ENCODE measurements at regions not wholly inside any gene's neighbourhood (a gene's known extent, or its start where the extent isn't known, plus 50 kb on each side); places are given as distances from the start of the nearest gene placed in this dataset.
A peak's percentile ranks its signal among the peaks of the same experiment; 100 is the strongest.

GRCh38 chr9:95586326-95586725 is 69.6 kb upstream of the PTCH1 start (continued):
- TF ChIP-seq HNF1A (IDR thresholded peaks at IDR 0.05; ENCODE audit: low read depth) (no peak), HNF1A (CRISPR knock-in tag; IDR thresholded peaks at IDR 0.05; ENCODE audit: borderline replicate concordance) (no peak), ZSCAN22 (CRISPR knock-in tag; IDR thresholded peaks at IDR 0.05) (no peak), ZNF678 (CRISPR knock-in tag; IDR thresholded peaks at IDR 0.05) (no peak), MLLT10 (CRISPR knock-in tag; IDR thresholded peaks at IDR 0.05) (no peak), SMAD1 (CRISPR knock-in tag; IDR thresholded peaks at IDR 0.05; ENCODE audit: borderline replicate concordance, low read depth) (no peak)

- CTCF ChIA-PET (ENCODE audit: low intra/inter-chr PET ratio, low total read pairs): no interaction called here
- no TSS peak for BruUV-seq (replicated peaks)
- intact Hi-C loops (cut with micrococcal nuclease; ENCODE audit: unreplicated experiment): no loop called here
Measured at GRCh38 chr9:95585824-95586223, 69.1 kb upstream of the PTCH1 start.

More at GRCh38 chr9:95585824-95586223, 69.1 kb upstream of the PTCH1 start:
- Histone ChIP-seq H3K4me2 (ENCODE audit: low read depth, low read length) (no peak overlapping the region), H3K4me3 (replicated peaks in 1 of 3; ENCODE audit: insufficient read depth in 1 of 3, low read depth in 2 of 3, low read length in 3 of 3) (no peak overlapping the region), H4K20me1 (ENCODE audit: insufficient read depth, low read length) (no peaks in the 10 kb centered on the region), H3K27ac (ENCODE audit: extremely low read length, insufficient read depth, low read length) (no peak overlapping the region), H3K4me1 (ENCODE audit: insufficient read depth, low read length) (peaks cover 14% of the 10 kb centered on the region), H3K27me3 (ENCODE audit: control insufficient read depth in 1 of 2, insufficient read depth in 2 of 2, low read length in 2 of 2) (peaks cover 0 to 15% of the 10 kb centered on the region in 2 experiments; a peak in 2 of 5 replicates), H3K9ac (ENCODE audit: insufficient read depth, low read depth, low read length) (no peak overlapping the region), H2AFZ (ENCODE audit: low read length) (no peak overlapping the region), H3K36me3 (replicated peaks in 1 of 2; ENCODE audit: control insufficient read depth in 1 of 2, insufficient read depth in 2 of 2, low read length in 2 of 2) (no peaks in the 10 kb centered on the region), H3K79me2 (ENCODE audit: insufficient read depth, low read length) (no peaks in the 10 kb centered on the region), H3K9me3 (ENCODE audit: low read length) (no peaks in the 10 kb centered on the region)
- peak; percentile 57 for TF ChIP-seq CREB1 (IDR thresholded peaks at IDR 0.05)
- no peak for TF ChIP-seq CREB1 (CRISPR knock-in tag; IDR thresholded peaks at IDR 0.05)
- no peak for TF ChIP-seq POLR2AphosphoS2 (IDR thresholded peaks at IDR 0.05; ENCODE audit: low read depth, low read length)
- no peak for FAIRE-seq
- ATAC-seq: no peak
- 40% methylated on average over 8 of the region's 11 CpGs for WGBS (ENCODE audit: low lambda C conversion rate)
- POLR2A ChIA-PET: no interaction called here
- DNase-seq (ENCODE audit: low spot score): no peak
- in situ Hi-C loops (cut with HindIII; ENCODE audit: extremely low pct_ligation_motif_present, low pct_unique_long_range_greater_than_20kb): no loop called here

Data from HepG2 (cell line).